ENCODE measurements at regions not wholly inside any gene's neighbourhood (a gene's known extent, or its start where the extent isn't known, plus 50 kb on each side); places are given as distances from the start of the nearest gene placed in this dataset.
A peak's percentile ranks its signal among the peaks of the same experiment; 100 is the strongest.

DNA sequence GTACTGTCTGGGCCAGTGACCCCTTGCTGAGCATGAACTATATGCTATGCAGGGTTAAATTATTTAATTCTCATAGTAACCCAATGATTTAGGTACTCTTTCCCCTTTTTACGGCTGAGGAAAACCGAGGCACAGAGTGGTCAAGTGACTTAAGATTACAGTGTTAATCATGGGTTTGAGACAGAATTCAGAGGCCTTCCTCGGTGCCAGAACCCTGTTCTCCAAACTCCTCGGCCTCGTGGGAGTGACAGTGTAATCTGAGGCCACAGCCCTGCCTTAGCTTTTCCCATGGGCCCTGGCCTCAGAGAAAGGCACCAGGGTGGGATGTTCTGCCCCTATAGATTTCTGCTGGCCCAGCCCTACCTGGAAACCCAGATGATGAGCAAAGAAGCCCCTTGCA is 86.4 kb upstream of the ZNF648 start:
- no peaks in the 10 kb centered on the region for H3K9me3 Mint-ChIP-seq (ENCODE audit: low read depth)
- no peaks in the 10 kb centered on the region for H3K36me3 Mint-ChIP-seq (ENCODE audit: low read depth)
- H3K27ac Mint-ChIP-seq = no peak overlapping the region
- ChIA-PET POLR2A (no interaction called here), CTCF (interaction anchor here (0.6 to 8.7 kb wide), 5 partner anchors 9 to 471 kb away, joined by 3 to 223 read pairs (median 3); partner anchors contain the start of gene GLUL)
- peaks cover 9% of the 10 kb centered on the region for H3K4me1 Mint-ChIP-seq
- ATAC-seq (no peak), DNase-seq (no peak)
- intact Hi-C loops (cut with DNase I, micrococcal nuclease) = no loop called here
- H3K4me3 Mint-ChIP-seq = no peak overlapping the region
- H3K27me3 Mint-ChIP-seq = no peaks in the 10 kb centered on the region

DNA sequence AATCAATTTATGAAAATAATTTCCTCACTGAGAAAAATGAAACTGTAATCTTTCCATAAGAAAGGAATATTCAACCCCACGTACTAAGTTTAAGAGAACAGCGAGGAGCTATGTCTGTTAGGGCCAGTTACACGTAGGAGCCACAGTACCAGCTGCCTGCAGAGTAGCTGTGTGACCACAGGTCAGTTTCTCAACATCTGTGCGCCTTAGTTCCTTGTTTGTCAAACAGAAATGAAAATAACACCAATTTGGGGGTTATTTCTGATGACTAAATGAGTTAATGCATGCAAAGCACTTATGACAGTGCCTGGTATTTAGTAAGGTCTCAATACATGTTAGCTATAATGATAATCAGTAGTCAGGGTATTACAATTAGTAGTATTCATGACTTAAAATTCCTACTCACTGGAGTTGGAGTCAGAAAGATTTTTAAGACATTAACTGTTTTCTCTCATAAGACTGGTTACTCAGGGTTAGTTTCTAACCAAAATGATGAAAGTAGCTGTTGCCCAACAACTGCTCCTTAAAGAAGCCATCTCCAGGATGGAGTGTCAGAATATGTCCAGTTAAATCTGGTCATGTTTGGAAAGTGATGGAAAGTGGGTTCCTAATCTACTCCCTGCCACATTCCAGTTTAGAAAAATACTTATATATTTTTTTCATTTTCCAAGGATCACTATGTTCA is 85.8 kb upstream of the ZNF648 start:
- CTCF ChIA-PET = interaction anchor here (0.6 to 8.7 kb wide), 5 partner anchors 8 to 470 kb away, joined by 3 to 223 read pairs (median 3); partner anchors contain the start of gene GLUL
- intact Hi-C loops (cut with DNase I, micrococcal nuclease) = no loop called here

DNA sequence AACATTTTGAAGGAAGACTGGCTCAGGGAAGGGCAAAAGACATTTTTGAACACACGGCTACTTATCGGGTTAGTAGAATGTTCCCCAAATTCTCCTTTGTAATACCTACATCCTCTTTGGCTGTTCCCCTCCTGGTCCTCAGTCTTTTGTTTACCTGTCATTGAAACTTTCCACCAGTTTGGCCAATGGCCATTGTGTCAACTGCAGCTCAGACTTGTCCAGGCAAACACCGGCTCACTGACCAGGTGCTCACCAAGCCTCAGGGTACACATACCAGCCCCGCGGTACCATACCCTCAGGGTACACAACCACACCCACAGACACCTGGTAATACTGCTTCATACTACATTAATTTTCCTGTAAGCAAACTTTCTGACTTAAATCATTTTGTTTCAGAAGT is 84.8 kb upstream of the ZNF648 start:
- DNase-seq (no peak), ATAC-seq (no peak)
- CTCF ChIA-PET = interaction anchor here (1.0 to 8.7 kb wide), 4 partner anchors 50 to 259 kb away, joined by 3 to 223 read pairs (median 6); partner anchors contain the start of gene GLUL
- no peaks in the 10 kb centered on the region for H3K36me3 Mint-ChIP-seq (ENCODE audit: low read depth)
- H3K9me3 Mint-ChIP-seq (ENCODE audit: low read depth) = no peaks in the 10 kb centered on the region
- POLR2A ChIA-PET = interaction anchor here (0.8 kb wide), 1 partner anchor 251 kb away, joined by 3 read pairs; no protein-coding TSS in a partner anchor
- intact Hi-C loops (cut with DNase I, micrococcal nuclease) = no loop called here
- peaks cover 9% of the 10 kb centered on the region for H3K4me1 Mint-ChIP-seq
- no peak overlapping the region for H3K4me3 Mint-ChIP-seq
- H3K27me3 Mint-ChIP-seq = peaks cover 4% of the 10 kb centered on the region
- no peak overlapping the region for H3K27ac Mint-ChIP-seq

More for the DNA sequence above, 85.8 kb upstream of the ZNF648 start:
- no peak for ATAC-seq
- DNase-seq = no peak
- Mint-ChIP-seq H3K4me1 (peaks cover 9% of the 10 kb centered on the region), H3K36me3 (ENCODE audit: low read depth) (no peaks in the 10 kb centered on the region), H3K27me3 (peaks cover 3% of the 10 kb centered on the region), H3K27ac (no peak overlapping the region), H3K4me3 (no peak overlapping the region), H3K9me3 (ENCODE audit: low read depth) (no peaks in the 10 kb centered on the region)
- POLR2A ChIA-PET = no interaction called here

DNA sequence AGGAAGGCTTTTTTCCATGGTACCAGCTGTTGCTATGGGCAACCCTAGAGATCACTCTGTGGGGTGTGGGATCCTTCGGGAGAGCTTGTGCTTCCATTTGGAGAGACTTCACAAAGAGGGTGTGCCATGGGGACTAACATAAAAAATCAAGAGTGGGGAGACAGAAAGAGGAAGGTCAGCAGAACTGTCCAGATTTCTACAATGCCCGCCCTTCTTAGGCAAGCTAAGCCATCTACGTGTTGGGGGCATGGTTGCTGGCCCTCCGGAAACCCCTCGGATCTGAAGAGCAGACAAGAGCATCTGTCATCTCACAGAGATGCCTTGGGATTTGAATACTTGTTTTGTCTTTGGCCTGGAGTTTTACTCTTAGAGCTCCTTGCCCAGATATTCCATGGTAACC is 83.9 kb upstream of the ZNF648 start:
- Mint-ChIP-seq H3K9me3 (ENCODE audit: low read depth) (no peaks in the 10 kb centered on the region), H3K36me3 (ENCODE audit: low read depth) (no peaks in the 10 kb centered on the region), H3K4me1 (peaks cover 9% of the 10 kb centered on the region), H3K4me3 (no peak overlapping the region), H3K27ac (no peak overlapping the region), H3K27me3 (peaks cover 4% of the 10 kb centered on the region)
- ATAC-seq (no peak), DNase-seq (no peak)
- ChIA-PET CTCF (interaction anchor here (0.6 to 8.7 kb wide), 7 partner anchors 31 to 260 kb away, joined by 3 to 223 read pairs (median 3); partner anchors contain the start of gene GLUL), POLR2A (interaction anchor here (0.8 kb wide), 1 partner anchor 252 kb away, joined by 3 read pairs; no protein-coding TSS in a partner anchor)
- intact Hi-C loops (cut with DNase I, micrococcal nuclease) = loop anchor here in 1 of 2 experiments (1.0 kb wide), 1 partner anchor 249 kb away; no protein-coding TSS in a partner anchor

DNA sequence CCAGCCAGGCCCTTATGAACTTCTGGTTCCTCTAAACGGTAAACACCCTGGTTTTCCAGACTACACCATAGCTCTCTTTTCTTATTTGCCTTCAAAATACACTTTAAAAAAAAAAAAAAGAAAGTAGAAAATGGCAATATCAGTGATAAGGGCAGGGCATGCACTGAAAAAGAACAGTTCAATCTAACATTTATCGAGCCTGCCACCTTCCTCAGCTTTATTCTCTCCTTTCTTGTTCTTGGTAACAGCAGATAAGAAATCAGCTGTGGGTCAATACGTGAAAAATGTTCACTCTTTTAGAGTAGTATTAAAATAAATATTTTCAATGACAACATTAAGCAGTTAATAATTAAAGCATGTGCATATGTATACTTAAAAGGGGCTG is 83.1 kb upstream of the ZNF648 start:
- Mint-ChIP-seq H3K4me3 (no peak overlapping the region), H3K27me3 (peaks cover 4% of the 10 kb centered on the region), H3K27ac (no peak overlapping the region), H3K9me3 (ENCODE audit: low read depth) (no peaks in the 10 kb centered on the region), H3K4me1 (peaks cover 9% of the 10 kb centered on the region), H3K36me3 (ENCODE audit: low read depth) (no peaks in the 10 kb centered on the region)
- DNase-seq (no peak), ATAC-seq (no peak)
- ChIA-PET CTCF (interaction anchor here (0.6 to 8.7 kb wide), 20 partner anchors 8 to 1173 kb away, joined by 3 to 223 read pairs (median 4); partner anchors contain the start of genes GLUL and TEDDM1), POLR2A (no interaction called here)
- intact Hi-C loops (cut with DNase I, micrococcal nuclease) = loop anchor here in 1 of 2 experiments (1.0 kb wide), 1 partner anchor 250 kb away; no protein-coding TSS in a partner anchor

DNA sequence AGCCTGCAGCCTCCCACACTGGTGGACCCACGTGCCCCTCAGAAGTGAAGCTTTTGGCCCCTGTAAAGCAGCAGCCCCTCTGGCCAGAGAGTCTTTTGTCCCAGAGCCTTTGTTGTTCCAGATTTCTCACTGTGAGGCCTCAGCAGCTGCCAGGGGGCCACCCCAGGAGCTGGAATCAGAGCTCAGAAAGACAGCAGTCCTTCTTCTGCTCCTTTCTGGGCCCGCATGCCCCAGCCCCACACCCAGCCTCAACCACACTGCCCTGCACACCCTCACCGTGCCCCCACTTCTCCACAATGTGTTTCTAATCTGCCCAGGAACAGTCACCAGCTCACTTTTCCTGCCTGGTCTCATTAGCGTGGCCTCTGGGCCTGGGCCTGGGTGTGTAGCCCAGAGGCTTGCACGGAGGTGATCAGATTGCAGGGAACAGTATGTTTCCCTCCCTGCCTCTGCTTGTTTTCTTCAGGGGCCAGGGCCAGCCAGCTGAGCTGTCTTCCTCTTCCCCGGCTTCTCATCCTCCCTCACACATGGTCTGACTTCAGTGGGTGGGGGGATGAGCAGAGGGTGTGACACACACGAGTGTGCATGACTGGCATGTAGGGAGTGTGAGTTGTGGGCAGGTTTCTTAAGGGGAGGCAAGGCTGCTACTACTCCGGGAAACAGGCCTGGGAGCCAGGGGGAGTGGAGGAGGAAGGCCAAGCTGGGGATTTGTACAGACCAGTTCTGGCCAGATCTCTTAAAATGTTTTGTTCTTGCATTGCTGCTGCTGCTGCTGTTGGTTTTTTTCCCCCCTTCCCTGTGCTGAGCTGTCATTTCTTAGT is 82.5 kb upstream of the ZNF648 start:
- H3K27me3 Mint-ChIP-seq = peaks cover 4% of the 10 kb centered on the region
- ChIA-PET CTCF (interaction anchor here (0.6 to 8.7 kb wide), 54 partner anchors 9 to 1173 kb away, joined by 3 to 223 read pairs (median 4); partner anchors contain the start of genes GLUL and TEDDM1), POLR2A (no interaction called here)
- intact Hi-C loops (cut with DNase I, micrococcal nuclease) = loop anchor here (1.0 to 2.0 kb wide), 4 partner anchors 59 to 252 kb away; no protein-coding TSS in a partner anchor
- ATAC-seq (no peak), DNase-seq (no peak)
- H3K4me3 Mint-ChIP-seq = no peak overlapping the region
- H3K4me1 Mint-ChIP-seq = peaks cover 3% of the 10 kb centered on the region
- no peaks in the 10 kb centered on the region for H3K36me3 Mint-ChIP-seq (ENCODE audit: low read depth)
- H3K9me3 Mint-ChIP-seq (ENCODE audit: low read depth) = no peaks in the 10 kb centered on the region
- H3K27ac Mint-ChIP-seq = no peak overlapping the region

DNA sequence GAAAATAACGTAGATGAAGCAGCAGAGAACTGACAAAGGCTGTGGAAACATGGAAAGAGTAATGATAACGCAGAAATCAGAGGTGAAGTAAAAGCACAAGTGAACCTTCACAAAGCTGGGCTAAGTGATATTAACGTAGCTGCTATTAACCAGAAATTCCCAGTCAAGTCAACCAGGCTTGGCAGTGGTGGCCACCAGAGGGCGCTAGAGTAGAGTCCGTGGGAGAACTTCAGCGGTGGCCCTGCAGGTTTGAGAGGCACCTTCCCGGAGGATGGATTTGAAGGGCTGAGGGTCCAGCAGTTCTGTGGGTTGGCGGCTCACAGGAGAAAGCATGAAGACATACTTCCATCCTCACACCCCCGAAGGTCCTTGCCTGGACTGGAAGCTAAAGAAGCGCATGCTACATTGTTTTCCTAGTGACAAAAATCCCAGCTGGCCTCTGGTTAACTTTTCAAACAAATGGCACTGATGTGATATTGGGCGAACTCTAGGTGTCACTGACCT is 81.7 kb upstream of the ZNF648 start:
- ChIA-PET CTCF (interaction anchor here (0.6 to 8.7 kb wide), 64 partner anchors 8 to 643 kb away, joined by 3 to 223 read pairs (median 4); partner anchors contain the start of genes GLUL and TEDDM1), POLR2A (interaction anchor here (1.0 kb wide), 1 partner anchor 254 kb away, joined by 5 read pairs; no protein-coding TSS in a partner anchor)
- ATAC-seq (peak; percentile 78), DNase-seq (peak; percentile 94)
- Mint-ChIP-seq H3K4me3 (no peak overlapping the region), H3K27ac (no peak overlapping the region), H3K36me3 (ENCODE audit: low read depth) (no peaks in the 10 kb centered on the region), H3K4me1 (no peaks in the 10 kb centered on the region), H3K27me3 (peaks cover 4% of the 10 kb centered on the region), H3K9me3 (ENCODE audit: low read depth) (no peaks in the 10 kb centered on the region)
- intact Hi-C loops (cut with DNase I, micrococcal nuclease) = loop anchor here (1.0 to 2.0 kb wide), 4 partner anchors 58 to 253 kb away; no protein-coding TSS in a partner anchor

DNA sequence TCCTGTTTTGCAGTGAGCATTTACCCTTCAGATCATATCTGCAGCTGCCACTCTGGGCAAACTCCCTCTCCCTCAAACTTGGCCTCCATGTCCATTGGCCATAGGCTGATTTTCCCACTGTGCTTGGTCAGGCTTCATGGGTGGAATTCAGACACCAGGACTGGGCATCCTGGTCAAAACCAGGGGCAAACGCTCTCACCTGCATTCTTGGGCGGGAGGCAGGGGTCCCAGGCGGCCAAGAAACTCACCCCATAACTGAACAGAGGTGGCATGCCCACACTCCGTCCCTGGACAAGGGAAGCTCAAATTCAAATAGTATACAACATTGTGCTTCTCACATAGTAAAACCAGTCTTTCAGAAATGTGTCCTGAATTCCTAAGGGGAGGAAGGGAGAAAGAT is 81.1 kb upstream of the ZNF648 start:
- no peaks in the 10 kb centered on the region for H3K36me3 Mint-ChIP-seq (ENCODE audit: low read depth)
- DNase-seq (no peak), ATAC-seq (no peak)
- intact Hi-C loops (cut with DNase I, micrococcal nuclease) = loop anchor here (1.0 to 2.0 kb wide), 4 partner anchors 57 to 254 kb away; no protein-coding TSS in a partner anchor
- peaks cover 4% of the 10 kb centered on the region for H3K27me3 Mint-ChIP-seq
- no peaks in the 10 kb centered on the region for H3K4me1 Mint-ChIP-seq
- no peak overlapping the region for H3K4me3 Mint-ChIP-seq
- no peak overlapping the region for H3K27ac Mint-ChIP-seq
- no peaks in the 10 kb centered on the region for H3K9me3 Mint-ChIP-seq (ENCODE audit: low read depth)
- CTCF ChIA-PET = interaction anchor here (0.6 to 8.7 kb wide), 49 partner anchors 10 to 907 kb away, joined by 3 to 223 read pairs (median 4); partner anchors contain the start of genes GLUL and TEDDM1
- POLR2A ChIA-PET = interaction anchor here (1.0 kb wide), 1 partner anchor 254 kb away, joined by 5 read pairs; no protein-coding TSS in a partner anchor

DNA sequence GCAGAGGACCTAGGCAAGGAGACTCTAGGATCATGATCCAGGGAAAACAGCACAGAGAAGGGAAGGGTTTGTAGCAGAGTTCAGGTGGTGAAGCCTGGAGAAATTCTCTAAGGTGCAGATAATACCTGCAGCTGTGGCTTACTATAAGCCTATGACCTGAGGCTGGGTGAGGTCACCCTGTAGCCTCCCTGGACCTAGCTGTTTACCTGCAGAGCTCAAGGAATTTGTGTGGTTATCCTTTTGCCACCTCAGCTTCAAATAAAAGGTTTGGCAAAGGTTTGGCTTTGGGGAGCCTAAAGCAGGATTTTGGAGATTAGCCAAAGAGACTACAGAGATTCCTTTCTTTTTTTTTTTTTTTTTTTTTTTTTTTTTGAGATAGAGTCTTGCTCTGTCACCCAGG is 79.5 kb upstream of the ZNF648 start:
- Mint-ChIP-seq H3K36me3 (ENCODE audit: low read depth) (no peaks in the 10 kb centered on the region), H3K4me1 (peaks cover 8% of the 10 kb centered on the region), H3K27me3 (peaks cover 4% of the 10 kb centered on the region), H3K4me3 (no peak overlapping the region), H3K9me3 (ENCODE audit: low read depth) (no peaks in the 10 kb centered on the region), H3K27ac (no peak overlapping the region)
- ChIA-PET POLR2A (no interaction called here), CTCF (interaction anchor here (0.8 to 8.7 kb wide), 6 partner anchors 54 to 261 kb away, joined by 3 to 223 read pairs (median 4); partner anchors contain the start of gene GLUL)
- no peak for ATAC-seq
- DNase-seq = no peak
- intact Hi-C loops (cut with DNase I, micrococcal nuclease) = no loop called here

DNA sequence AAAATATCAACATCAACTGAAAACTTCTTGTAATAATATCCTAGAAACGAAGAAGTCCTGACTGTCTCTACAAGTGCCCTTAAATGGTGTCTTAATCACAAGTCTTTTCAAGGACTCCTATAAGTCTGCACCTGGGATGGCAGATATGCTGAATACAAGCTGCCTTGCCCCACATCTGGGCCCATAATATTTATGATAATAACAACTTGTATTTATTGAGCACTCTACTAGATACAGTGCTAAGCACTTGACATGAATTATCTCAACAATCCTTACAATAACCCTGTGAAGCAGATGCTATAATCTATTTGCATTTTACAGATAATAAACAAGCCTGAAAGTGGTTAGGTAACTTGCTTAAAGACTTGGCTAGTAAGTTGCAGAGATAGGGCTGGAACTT is 78.0 kb upstream of the ZNF648 start:
- peaks cover 2% of the 10 kb centered on the region for H3K36me3 Mint-ChIP-seq (ENCODE audit: low read depth)
- H3K9me3 Mint-ChIP-seq (ENCODE audit: low read depth) = peaks cover 5% of the 10 kb centered on the region
- H3K4me3 Mint-ChIP-seq = no peak overlapping the region
- CTCF ChIA-PET = interaction anchor here (0.8 to 8.7 kb wide), 4 partner anchors 8 to 255 kb away, joined by 3 to 223 read pairs (median 4); partner anchors contain the start of gene GLUL
- ATAC-seq (no peak), DNase-seq (no peak)
- no peak overlapping the region for H3K27ac Mint-ChIP-seq
- intact Hi-C loops (cut with DNase I, micrococcal nuclease) = no loop called here
- H3K4me1 Mint-ChIP-seq = peaks cover 8% of the 10 kb centered on the region
- POLR2A ChIA-PET = no interaction called here
- H3K27me3 Mint-ChIP-seq = peaks cover 4% of the 10 kb centered on the region

DNA sequence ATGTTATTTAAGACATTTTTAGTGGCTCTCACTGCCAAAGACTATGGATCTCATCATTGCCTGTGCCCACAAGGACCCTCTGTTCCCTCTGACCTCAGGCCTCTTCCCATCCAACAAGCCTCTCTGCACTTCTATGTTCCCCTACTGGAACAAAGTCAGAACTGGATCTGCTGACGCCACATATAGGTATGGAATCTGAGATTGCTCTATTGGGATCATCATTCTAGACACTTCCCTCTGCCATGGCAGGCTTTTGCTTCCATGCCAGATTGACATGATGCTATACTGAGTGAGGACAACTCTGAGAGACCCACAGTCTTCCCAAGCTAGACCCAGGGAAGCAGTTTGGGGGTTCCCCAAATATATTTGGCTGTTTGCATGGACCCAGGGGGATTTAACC is 76.0 kb upstream of the ZNF648 start:
- peaks cover 8% of the 10 kb centered on the region for H3K4me1 Mint-ChIP-seq
- ATAC-seq = no peak
- POLR2A ChIA-PET = no interaction called here
- H3K4me3 Mint-ChIP-seq = no peak overlapping the region
- intact Hi-C loops (cut with DNase I, micrococcal nuclease) = no loop called here
- no peak for DNase-seq
- H3K9me3 Mint-ChIP-seq (ENCODE audit: low read depth) = peaks cover 16% of the 10 kb centered on the region
- H3K27ac Mint-ChIP-seq = no peak overlapping the region
- CTCF ChIA-PET = no interaction called here
- H3K27me3 Mint-ChIP-seq = peaks cover 4% of the 10 kb centered on the region
- peaks cover 5% of the 10 kb centered on the region for H3K36me3 Mint-ChIP-seq (ENCODE audit: low read depth)
